NCI-H226 (cell line): ENCODE measurements at regions not wholly inside any gene's neighbourhood (a gene's known extent, or its start where the extent isn't known, plus 50 kb on each side); places are given as distances from the start of the nearest gene placed in this dataset.

Experiments used
- DNase-seq: peaks from one replicate; pipeline ENCODE4 v3.0.0-alpha.2; 2015

GRCh38 chr13:99658261-99658991, 157.2 kb downstream of the TM9SF2 start:
- DNase-seq: no peak

GRCh38 chr13:99657848-99658260, 156.6 kb downstream of the TM9SF2 start:
- no peak for DNase-seq

- no peak for DNase-seq
These were observed 155.6 kb downstream of the TM9SF2 start for GRCh38 chr13:99656844-99657381.

GRCh38 chr13:99656092-99656745, 154.9 kb downstream of the TM9SF2 start:
- peak; percentile 25 for DNase-seq

GRCh38 chr13:99655351-99656091, 154.2 kb downstream of the TM9SF2 start:
- DNase-seq: no peak

GRCh38 chr13:99654076-99654475, 152.8 kb downstream of the TM9SF2 start:
- DNase-seq: no peak

GRCh38 chr13:99653526-99653925, 152.3 kb downstream of the TM9SF2 start:
- DNase-seq: no peak

GRCh38 chr13:99652901-99653300, 151.6 kb downstream of the TM9SF2 start:
- DNase-seq: no peak

GRCh38 chr13:99652141-99652540, 150.9 kb downstream of the TM9SF2 start:
- DNase-seq: no peak

- no peak for DNase-seq
These were observed 149.7 kb downstream of the TM9SF2 start for GRCh38 chr13:99651016-99651415.

- DNase-seq: no peak
These were observed 149.1 kb downstream of the TM9SF2 start for GRCh38 chr13:99650410-99650809.

- no peak for DNase-seq
These were observed 147.7 kb downstream of the TM9SF2 start for GRCh38 chr13:99648927-99649326.

GRCh38 chr13:99648066-99648665, 146.9 kb downstream of the TM9SF2 start:
- DNase-seq: no peak

GRCh38 chr13:99647596-99647985, 146.3 kb downstream of the TM9SF2 start:
- DNase-seq: no peak

GRCh38 chr13:99646866-99647595, 145.8 kb downstream of the TM9SF2 start:
- no peak for DNase-seq

GRCh38 chr13:99642841-99643240, 141.6 kb downstream of the TM9SF2 start:
- DNase-seq: no peak

GRCh38 chr13:99642006-99642405, 140.7 kb downstream of the TM9SF2 start:
- no peak for DNase-seq

- DNase-seq: no peak
These were observed 139.0 kb downstream of the TM9SF2 start for GRCh38 chr13:99640260-99640659.

GRCh38 chr13:99639126-99639525, 137.9 kb downstream of the TM9SF2 start:
- DNase-seq: no peak

- no peak for DNase-seq
These were observed 135.6 kb downstream of the TM9SF2 start for GRCh38 chr13:99636728-99637353.

GRCh38 chr13:99636306-99636705, 135.0 kb downstream of the TM9SF2 start:
- no peak for DNase-seq

- no peak for DNase-seq
These were observed 133.4 kb downstream of the TM9SF2 start for GRCh38 chr13:99634672-99635071.
